ENCODE measurements at regions not wholly inside any gene's neighbourhood (a gene's known extent, or its start where the extent isn't known, plus 50 kb on each side); places are given as distances from the start of the nearest gene placed in this dataset.

DNA sequence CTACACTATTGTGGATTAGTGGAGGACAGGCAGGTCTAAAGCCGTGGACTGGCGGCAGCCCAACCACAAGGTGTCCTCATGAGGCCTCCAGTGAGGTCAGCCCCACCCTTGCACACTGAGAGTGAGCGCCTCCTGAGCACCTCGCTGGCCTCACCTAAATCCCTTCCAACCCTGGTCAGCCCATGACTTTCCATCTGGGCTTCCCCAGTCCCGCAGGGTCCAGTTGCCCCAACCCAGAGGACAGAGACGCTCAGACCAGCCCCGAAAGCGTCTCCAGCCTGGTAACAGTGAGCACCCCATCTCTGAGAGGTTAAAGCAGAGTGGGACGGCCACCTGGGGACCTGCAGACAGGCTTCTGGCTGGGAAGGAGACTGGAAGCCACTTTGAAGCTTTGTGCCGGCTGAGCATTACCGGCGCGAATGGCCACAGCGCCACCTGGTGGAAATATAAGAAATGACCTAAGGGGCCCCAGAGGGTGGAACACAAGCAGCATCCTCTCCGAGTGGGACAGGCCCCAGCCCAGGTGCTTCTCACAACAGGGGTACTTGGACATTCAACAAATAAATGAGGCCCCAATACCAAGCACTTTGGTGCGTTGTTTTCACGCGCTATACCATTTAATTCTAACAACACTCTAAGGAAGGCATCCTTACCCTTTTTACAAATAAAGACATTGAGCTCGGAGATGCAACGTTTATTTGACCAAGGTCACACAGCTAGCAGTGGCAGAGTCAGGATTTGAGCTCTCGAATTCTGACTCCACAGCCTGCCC lies 65.7 kb upstream of the TOP1 start (continued):
- TF ChIP-seq, protein P1, sequence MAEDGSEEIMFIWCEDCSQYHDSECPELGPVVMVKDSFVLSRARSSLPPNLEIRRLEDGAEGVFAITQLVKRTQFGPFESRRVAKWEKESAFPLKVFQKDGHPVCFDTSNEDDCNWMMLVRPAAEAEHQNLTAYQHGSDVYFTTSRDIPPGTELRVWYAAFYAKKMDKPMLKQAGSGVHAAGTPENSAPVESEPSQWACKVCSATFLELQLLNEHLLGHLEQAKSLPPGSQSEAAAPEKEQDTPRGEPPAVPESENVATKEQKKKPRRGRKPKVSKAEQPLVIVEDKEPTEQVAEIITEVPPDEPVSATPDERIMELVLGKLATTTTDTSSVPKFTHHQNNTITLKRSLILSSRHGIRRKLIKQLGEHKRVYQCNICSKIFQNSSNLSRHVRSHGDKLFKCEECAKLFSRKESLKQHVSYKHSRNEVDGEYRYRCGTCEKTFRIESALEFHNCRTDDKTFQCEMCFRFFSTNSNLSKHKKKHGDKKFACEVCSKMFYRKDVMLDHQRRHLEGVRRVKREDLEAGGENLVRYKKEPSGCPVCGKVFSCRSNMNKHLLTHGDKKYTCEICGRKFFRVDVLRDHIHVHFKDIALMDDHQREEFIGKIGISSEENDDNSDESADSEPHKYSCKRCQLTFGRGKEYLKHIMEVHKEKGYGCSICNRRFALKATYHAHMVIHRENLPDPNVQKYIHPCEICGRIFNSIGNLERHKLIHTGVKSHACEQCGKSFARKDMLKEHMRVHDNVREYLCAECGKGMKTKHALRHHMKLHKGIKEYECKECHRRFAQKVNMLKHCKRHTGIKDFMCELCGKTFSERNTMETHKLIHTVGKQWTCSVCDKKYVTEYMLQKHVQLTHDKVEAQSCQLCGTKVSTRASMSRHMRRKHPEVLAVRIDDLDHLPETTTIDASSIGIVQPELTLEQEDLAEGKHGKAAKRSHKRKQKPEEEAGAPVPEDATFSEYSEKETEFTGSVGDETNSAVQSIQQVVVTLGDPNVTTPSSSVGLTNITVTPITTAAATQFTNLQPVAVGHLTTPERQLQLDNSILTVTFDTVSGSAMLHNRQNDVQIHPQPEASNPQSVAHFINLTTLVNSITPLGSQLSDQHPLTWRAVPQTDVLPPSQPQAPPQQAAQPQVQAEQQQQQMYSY (CRISPR knock-in tag; IDR thresholded peaks at IDR 0.05), result no peak
- TF ChIP-seq TEAD3 (CRISPR knock-in tag; optimal IDR thresholded peaks at IDR 0.05; ENCODE audit: borderline replicate concordance), result peak; percentile 20
- TF ChIP-seq ZFP36L2 (CRISPR knock-in tag; IDR thresholded peaks at IDR 0.05), result no peak
- TF ChIP-seq ESRRA (CRISPR knock-in tag; IDR thresholded peaks at IDR 0.05; ENCODE audit: low read depth), result no peak
- TF ChIP-seq FOXK2 (IDR thresholded peaks at IDR 0.05), result no peak
- no peak for TF ChIP-seq ZNF530 (CRISPR knock-in tag; IDR thresholded peaks at IDR 0.05; ENCODE audit: low read depth)
- no peak for TF ChIP-seq KDM3A (CRISPR knock-in tag; IDR thresholded peaks at IDR 0.05; ENCODE audit: low read depth)
- TF ChIP-seq GZF1 (CRISPR knock-in tag; IDR thresholded peaks at IDR 0.05), result 0 out of 2 replicates have a peak, but pooled peaks have one; percentile 54
- TF ChIP-seq, protein P2, sequence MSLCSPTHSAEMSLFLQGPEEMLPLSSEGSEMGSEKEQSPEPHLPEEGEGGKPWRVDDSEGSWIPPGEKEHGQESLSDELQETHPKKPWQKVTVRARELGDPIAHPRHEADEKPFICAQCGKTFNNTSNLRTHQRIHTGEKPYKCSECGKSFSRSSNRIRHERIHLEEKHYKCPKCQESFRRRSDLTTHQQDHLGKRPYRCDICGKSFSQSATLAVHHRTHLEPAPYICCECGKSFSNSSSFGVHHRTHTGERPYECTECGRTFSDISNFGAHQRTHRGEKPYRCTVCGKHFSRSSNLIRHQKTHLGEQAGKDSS (CRISPR knock-in tag; IDR thresholded peaks at IDR 0.05; ENCODE audit: borderline replicate concordance, low read depth), result no peak; the same call in 1 of the 2 replicates
- TF ChIP-seq, protein P3, sequence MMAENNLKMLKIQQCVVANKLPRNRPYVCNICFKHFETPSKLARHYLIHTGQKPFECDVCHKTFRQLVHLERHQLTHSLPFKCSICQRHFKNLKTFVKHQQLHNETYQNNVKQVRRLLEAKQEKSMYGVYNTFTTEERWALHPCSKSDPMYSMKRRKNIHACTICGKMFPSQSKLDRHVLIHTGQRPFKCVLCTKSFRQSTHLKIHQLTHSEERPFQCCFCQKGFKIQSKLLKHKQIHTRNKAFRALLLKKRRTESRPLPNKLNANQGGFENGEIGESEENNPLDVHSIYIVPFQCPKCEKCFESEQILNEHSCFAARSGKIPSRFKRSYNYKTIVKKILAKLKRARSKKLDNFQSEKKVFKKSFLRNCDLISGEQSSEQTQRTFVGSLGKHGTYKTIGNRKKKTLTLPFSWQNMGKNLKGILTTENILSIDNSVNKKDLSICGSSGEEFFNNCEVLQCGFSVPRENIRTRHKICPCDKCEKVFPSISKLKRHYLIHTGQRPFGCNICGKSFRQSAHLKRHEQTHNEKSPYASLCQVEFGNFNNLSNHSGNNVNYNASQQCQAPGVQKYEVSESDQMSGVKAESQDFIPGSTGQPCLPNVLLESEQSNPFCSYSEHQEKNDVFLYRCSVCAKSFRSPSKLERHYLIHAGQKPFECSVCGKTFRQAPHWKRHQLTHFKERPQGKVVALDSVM (CRISPR knock-in tag; IDR thresholded peaks at IDR 0.05), result 0 out of 2 replicates have a peak, but pooled peaks have one; percentile 37
- TF ChIP-seq GABPB1 (CRISPR knock-in tag; IDR thresholded peaks at IDR 0.05), result no peak; the same call in 1 of the 2 replicates
- TF ChIP-seq, protein P4, sequence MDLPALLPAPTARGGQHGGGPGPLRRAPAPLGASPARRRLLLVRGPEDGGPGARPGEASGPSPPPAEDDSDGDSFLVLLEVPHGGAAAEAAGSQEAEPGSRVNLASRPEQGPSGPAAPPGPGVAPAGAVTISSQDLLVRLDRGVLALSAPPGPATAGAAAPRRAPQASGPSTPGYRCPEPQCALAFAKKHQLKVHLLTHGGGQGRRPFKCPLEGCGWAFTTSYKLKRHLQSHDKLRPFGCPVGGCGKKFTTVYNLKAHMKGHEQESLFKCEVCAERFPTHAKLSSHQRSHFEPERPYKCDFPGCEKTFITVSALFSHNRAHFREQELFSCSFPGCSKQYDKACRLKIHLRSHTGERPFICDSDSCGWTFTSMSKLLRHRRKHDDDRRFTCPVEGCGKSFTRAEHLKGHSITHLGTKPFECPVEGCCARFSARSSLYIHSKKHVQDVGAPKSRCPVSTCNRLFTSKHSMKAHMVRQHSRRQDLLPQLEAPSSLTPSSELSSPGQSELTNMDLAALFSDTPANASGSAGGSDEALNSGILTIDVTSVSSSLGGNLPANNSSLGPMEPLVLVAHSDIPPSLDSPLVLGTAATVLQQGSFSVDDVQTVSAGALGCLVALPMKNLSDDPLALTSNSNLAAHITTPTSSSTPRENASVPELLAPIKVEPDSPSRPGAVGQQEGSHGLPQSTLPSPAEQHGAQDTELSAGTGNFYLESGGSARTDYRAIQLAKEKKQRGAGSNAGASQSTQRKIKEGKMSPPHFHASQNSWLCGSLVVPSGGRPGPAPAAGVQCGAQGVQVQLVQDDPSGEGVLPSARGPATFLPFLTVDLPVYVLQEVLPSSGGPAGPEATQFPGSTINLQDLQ (CRISPR knock-in tag; IDR thresholded peaks at IDR 0.05), result no peak
- no peak for TF ChIP-seq ATF7 (IDR thresholded peaks at IDR 0.05)
- TF ChIP-seq ATF7 (CRISPR knock-in tag; IDR thresholded peaks at IDR 0.05), result no peak
- TF ChIP-seq SAFB2 (CRISPR knock-in tag; IDR thresholded peaks at IDR 0.05; ENCODE audit: borderline replicate concordance, low read depth), result no peak
- TF ChIP-seq, protein P5, sequence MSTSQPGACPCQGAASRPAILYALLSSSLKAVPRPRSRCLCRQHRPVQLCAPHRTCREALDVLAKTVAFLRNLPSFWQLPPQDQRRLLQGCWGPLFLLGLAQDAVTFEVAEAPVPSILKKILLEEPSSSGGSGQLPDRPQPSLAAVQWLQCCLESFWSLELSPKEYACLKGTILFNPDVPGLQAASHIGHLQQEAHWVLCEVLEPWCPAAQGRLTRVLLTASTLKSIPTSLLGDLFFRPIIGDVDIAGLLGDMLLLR (CRISPR knock-in tag; IDR thresholded peaks at IDR 0.05), result no peak; the same call in 1 of the 2 replicates
- TF ChIP-seq TBX3 (IDR thresholded peaks at IDR 0.05; ENCODE audit: borderline replicate concordance), result no peak
- TF ChIP-seq, protein P6, sequence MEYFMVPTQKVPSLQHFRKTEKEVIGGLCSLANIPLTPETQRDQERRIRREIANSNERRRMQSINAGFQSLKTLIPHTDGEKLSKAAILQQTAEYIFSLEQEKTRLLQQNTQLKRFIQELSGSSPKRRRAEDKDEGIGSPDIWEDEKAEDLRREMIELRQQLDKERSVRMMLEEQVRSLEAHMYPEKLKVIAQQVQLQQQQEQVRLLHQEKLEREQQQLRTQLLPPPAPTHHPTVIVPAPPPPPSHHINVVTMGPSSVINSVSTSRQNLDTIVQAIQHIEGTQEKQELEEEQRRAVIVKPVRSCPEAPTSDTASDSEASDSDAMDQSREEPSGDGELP (IDR thresholded peaks at IDR 0.05; ENCODE audit: borderline replicate concordance, low read depth), result no peak
- TF ChIP-seq ASH2L (IDR thresholded peaks at IDR 0.05; ENCODE audit: insufficient read length, low read depth, low read length), result peak; percentile 38
